Ascending aorta (tissue), 2 donors: ENCODE measurements at regions not wholly inside any gene's neighbourhood (a gene's known extent, or its start where the extent isn't known, plus 50 kb on each side); places are given as distances from the start of the nearest gene placed in this dataset.

Experiments
- DNase-seq, 2 donors: peaks; one replicate each; pipeline ENCODE4 v3.0.0-alpha.2; 2019; ENCODE audit warnings: low spot score in 2 of 2
- H3K27ac ChIP-seq, 2 donors: fragments of 200-600 bp; sonication (generic); one replicate each; pipeline ENCODE4 v1.5.1; 2016 to 2017; ENCODE audit warnings: mild to moderate bottlenecking in 1 of 2
- H3K27me3 ChIP-seq: fragments of 200-600 bp; sonication (generic); one replicate; pipeline ENCODE4 v1.5.1; 2017
- H3K36me3 ChIP-seq, 2 donors: fragments of 200-600 bp; sonication (generic); one replicate each; pipeline ENCODE4 v1.5.1; 2016
- H3K4me1 ChIP-seq, 2 donors: fragments of 200-600 bp; sonication (generic); one replicate each; pipeline ENCODE4 v1.5.1; 2016 to 2017; ENCODE audit warnings: mild to moderate bottlenecking in 1 of 2
- H3K4me3 ChIP-seq, 2 donors: fragments of 200-600 bp; sonication (generic); one replicate each; pipeline ENCODE4 v1.5.1; 2016 to 2017; ENCODE audit warnings: mild to moderate bottlenecking in 1 of 2
- H3K9me3 ChIP-seq, 2 donors: fragments of 200-600 bp; sonication (generic); one replicate each; pipeline ENCODE4 v1.5.1; 2016
- CTCF ChIP-seq, 3 experiments: fragments of 200-600 bp in 2 of 3; fragments of 450-650 bp in 1 of 3; sonication (generic) in 2 of 3; IDR thresholded peaks; one replicate each; pipeline ENCODE4 v1.5.1; 2016 to 2019; ENCODE audit warnings: antibody characterized with exemption in 3 of 3, mild to moderate bottlenecking in 1 of 3, moderate library complexity in 1 of 3
- intact Hi-C: fragments of 100-400 bp; cut with DNase I; formaldehyde crosslinking; loops from one replicate; pipeline ENCODE4 v1.15.1; 2023

- Histone ChIP-seq H3K4me3 (no peak overlapping the region), H3K27me3 (no peaks in the 10 kb centered on the region), H3K9me3 (peaks cover 0 to 17% of the 10 kb centered on the region in 2 donors), H3K4me1 (no peaks in the 10 kb centered on the region), H3K36me3 (no peaks in the 10 kb centered on the region), H3K27ac (no peak overlapping the region)
- TF ChIP-seq CTCF (IDR thresholded peaks at IDR 0.05): no peak
- no peak for DNase-seq
- intact Hi-C loops: no loop called here
These were observed 59.6 kb upstream of the MBOAT2 start for GRCh38 chr2:9063023-9063606.

GRCh38 chr2:9060819-9061218 is 57.3 kb upstream of the MBOAT2 start:
- Histone ChIP-seq H3K27me3 (no peaks in the 10 kb centered on the region), H3K4me1 (no peaks in the 10 kb centered on the region), H3K4me3 (no peak overlapping the region), H3K27ac (no peak overlapping the region), H3K36me3 (no peaks in the 10 kb centered on the region), H3K9me3 (peaks cover 0 to 12% of the 10 kb centered on the region in 2 donors)
- no peak for DNase-seq
- no peak for TF ChIP-seq CTCF (IDR thresholded peaks at IDR 0.05)
- intact Hi-C loops: no loop called here

GRCh38 chr2:9057939-9058761 is 54.7 kb upstream of the MBOAT2 start:
- no peak for TF ChIP-seq CTCF (IDR thresholded peaks at IDR 0.05)
- DNase-seq: no peak
- no peaks in the 10 kb centered on the region for H3K27me3 ChIP-seq
- H3K4me1 ChIP-seq: no peaks in the 10 kb centered on the region
- no peaks in the 10 kb centered on the region for H3K36me3 ChIP-seq
- no peak overlapping the region for H3K4me3 ChIP-seq
- intact Hi-C loops: no loop called here
- H3K9me3 ChIP-seq: no peaks in the 10 kb centered on the region
- no peak overlapping the region for H3K27ac ChIP-seq

GRCh38 chr2:9055471-9055870 is 52.0 kb upstream of the MBOAT2 start:
- intact Hi-C loops: no loop called here
- H3K27me3 ChIP-seq: no peaks in the 10 kb centered on the region
- no peaks in the 10 kb centered on the region for H3K4me1 ChIP-seq
- H3K27ac ChIP-seq: no peak overlapping the region
- no peaks in the 10 kb centered on the region for H3K36me3 ChIP-seq
- H3K9me3 ChIP-seq: no peaks in the 10 kb centered on the region
- no peak overlapping the region for H3K4me3 ChIP-seq
- DNase-seq: no peak
- no peak for TF ChIP-seq CTCF (IDR thresholded peaks at IDR 0.05)

- no peak for TF ChIP-seq CTCF (IDR thresholded peaks at IDR 0.05)
- Histone ChIP-seq H3K27ac (no peak overlapping the region), H3K27me3 (no peaks in the 10 kb centered on the region), H3K9me3 (no peaks in the 10 kb centered on the region), H3K4me3 (no peak overlapping the region), H3K36me3 (no peaks in the 10 kb centered on the region), H3K4me1 (no peaks in the 10 kb centered on the region)
- DNase-seq: no peak
- intact Hi-C loops: no loop called here
These were observed 50.0 kb upstream of the MBOAT2 start for GRCh38 chr2:9053534-9053931.
